ENCODE measurements at regions not wholly inside any gene's neighbourhood (a gene's known extent, or its start where the extent isn't known, plus 50 kb on each side); places are given as distances from the start of the nearest gene placed in this dataset.

- TF ChIP-seq KAT2A (conservative IDR thresholded peaks at IDR 0.05; ENCODE audit: control insufficient read depth, low read depth, low read length): no peak
- no peak for TF ChIP-seq BCL3 (IDR thresholded peaks at IDR 0.05; ENCODE audit: borderline replicate concordance, insufficient read depth, low read depth, low read length, poor library complexity, severe bottlenecking)
- TF ChIP-seq REST (IDR thresholded peaks at IDR 0.05; ENCODE audit: low read depth, low read length): no peak
- no peak for TF ChIP-seq ZNF274 (IDR thresholded peaks at IDR 0.05; ENCODE audit: insufficient read depth, insufficient read length)
- TF ChIP-seq CHD4 (IDR thresholded peaks at IDR 0.05): no peak
- no peak for TF ChIP-seq KDM1A (IDR thresholded peaks at IDR 0.05; ENCODE audit: borderline replicate concordance)
Measured at GRCh38 chr1:30384286-30385245, 338.8 kb downstream of the MATN1 start (continued).
